DOHH2 (cell line): ENCODE measurements at regions not wholly inside any gene's neighbourhood (a gene's known extent, or its start where the extent isn't known, plus 50 kb on each side); places are given as distances from the start of the nearest gene placed in this dataset.

Experiments
- H3F3A ChIP-seq: fragments of 200-600 bp; sonication (generic), shearing (Covaris generic); 2 replicates; pipeline ENCODE4 v1.6.0; 2016; ENCODE audit warnings: antibody characterized with exemption, mild to moderate bottlenecking; ENCODE audit not compliant: control insufficient read depth, insufficient read depth
- H3K27ac ChIP-seq: fragments of 200-600 bp; sonication (generic); 2 replicates; pipeline ENCODE4 v1.5.1; 2014; ENCODE audit warnings: low read depth, mild to moderate bottlenecking, low read length, moderate library complexity
- H3K27me3 ChIP-seq: fragments of 200-600 bp; sonication (generic); 2 replicates; pipeline ENCODE4 v1.6.1; 2014; ENCODE audit warnings: mild to moderate bottlenecking, low read length, mixed read lengths; ENCODE audit not compliant: control insufficient read depth
- H3K36me3 ChIP-seq: fragments of 200-600 bp; sonication (generic); 2 replicates; pipeline ENCODE4 v1.6.1; 2014; ENCODE audit warnings: mild to moderate bottlenecking, low read length, moderate library complexity, mixed read lengths; ENCODE audit not compliant: control insufficient read depth
- H3K4me1 ChIP-seq: fragments of 200-600 bp; sonication (generic); 2 replicates; pipeline ENCODE4 v1.6.1; 2014; ENCODE audit warnings: mild to moderate bottlenecking, low read length, mixed read lengths; ENCODE audit not compliant: control insufficient read depth
- H3K4me2 ChIP-seq: fragments of 200-600 bp; sonication (generic); 2 replicates; pipeline ENCODE4 v1.6.0; 2014; ENCODE audit warnings: mild to moderate bottlenecking, low read length, moderate library complexity
- H3K4me3 ChIP-seq: fragments of 200-600 bp; sonication (generic); 2 replicates; pipeline ENCODE4 v1.5.1; 2014; ENCODE audit warnings: mild to moderate bottlenecking, low read length, mixed read lengths
- H3K79me2 ChIP-seq: fragments of 200-600 bp; sonication (generic); 2 replicates; pipeline ENCODE4 v1.6.1; 2014; ENCODE audit warnings: mild to moderate bottlenecking, low read length, mixed read lengths; ENCODE audit not compliant: control insufficient read depth
- H3K9me2 ChIP-seq: fragments of 200-600 bp; sonication (generic); replicated peaks from 2 replicates; pipeline ENCODE4 v1.6.1; 2014; ENCODE audit warnings: mild to moderate bottlenecking, low read length, mixed read lengths; ENCODE audit not compliant: control insufficient read depth
- H3K9me3 ChIP-seq: fragments of 200-600 bp; sonication (generic); 2 replicates; pipeline ENCODE4 v1.6.1; 2014; ENCODE audit warnings: antibody characterized with exemption, low read length, mixed read lengths; ENCODE audit not compliant: control insufficient read depth, insufficient read depth
- H4K20me1 ChIP-seq: fragments of 200-600 bp; sonication (generic); 2 replicates; pipeline ENCODE4 v1.6.0; 2014; ENCODE audit warnings: low read depth, mild to moderate bottlenecking, antibody characterized with exemption, low read length, moderate library complexity; ENCODE audit not compliant: control insufficient read depth, insufficient read depth
- CTCF ChIP-seq: fragments of 200-600 bp; sonication (generic); IDR thresholded peaks from one replicate; pipeline ENCODE4 v1.5.1; 2014; ENCODE audit warnings: antibody characterized with exemption, mild to moderate bottlenecking, low read depth, low read length; ENCODE audit not compliant: poor library complexity, severe bottlenecking
- EZH2phosphoT487 ChIP-seq: fragments of 200-600 bp; sonication (generic); IDR thresholded peaks from 2 replicates; pipeline ENCODE4 v1.6.1; 2017; ENCODE audit warnings: borderline replicate concordance, mild to moderate bottlenecking, antibody characterized with exemption, low read length, moderate library complexity, mixed read lengths

- peaks cover 5% of the 10 kb centered on the region; the same call in 1 of the 2 replicates for H3K9me3 ChIP-seq
- no peak for TF ChIP-seq CTCF
- TF ChIP-seq EZH2phosphoT487: no peak
Measured at GRCh38 chr4:34512616-34513015, 1731.7 kb downstream of the ARAP2 start.

GRCh38 chr4:34516524-34516923 lies 1727.8 kb downstream of the ARAP2 start:
- Histone ChIP-seq H3K4me2 (no peak overlapping the region), H3K4me3 (no peak overlapping the region), H4K20me1 (no peaks in the 10 kb centered on the region), H3K9me2 (no peaks in the 10 kb centered on the region), H3K9me3 (peaks cover 5% of the 10 kb centered on the region; the same call in 1 of the 2 replicates), H3K36me3 (no peaks in the 10 kb centered on the region), H3K27me3 (no peaks in the 10 kb centered on the region), H3K4me1 (no peaks in the 10 kb centered on the region), H3K79me2 (no peaks in the 10 kb centered on the region), H3F3A (no peaks in the 10 kb centered on the region), H3K27ac (no peak overlapping the region)
- no peak for TF ChIP-seq CTCF
- TF ChIP-seq EZH2phosphoT487: no peak

More at GRCh38 chr4:34512616-34513015, 1731.7 kb downstream of the ARAP2 start:
- no peaks in the 10 kb centered on the region for H3K79me2 ChIP-seq
- no peaks in the 10 kb centered on the region for H3K36me3 ChIP-seq
- no peaks in the 10 kb centered on the region for H3F3A ChIP-seq
- H3K4me2 ChIP-seq: no peak overlapping the region
- H3K4me3 ChIP-seq: no peak overlapping the region
- H3K9me2 ChIP-seq: no peaks in the 10 kb centered on the region
- H4K20me1 ChIP-seq: no peaks in the 10 kb centered on the region
- H3K27ac ChIP-seq: no peak overlapping the region
- H3K27me3 ChIP-seq: no peaks in the 10 kb centered on the region
- no peaks in the 10 kb centered on the region for H3K4me1 ChIP-seq

GRCh38 chr4:34534916-34535315 lies 1709.4 kb downstream of the ARAP2 start:
- Histone ChIP-seq H3K4me2 (no peak overlapping the region), H4K20me1 (no peaks in the 10 kb centered on the region), H3K27me3 (no peaks in the 10 kb centered on the region), H3K9me3 (no peaks in the 10 kb centered on the region), H3K4me3 (no peak overlapping the region), H3K4me1 (no peaks in the 10 kb centered on the region), H3K79me2 (no peaks in the 10 kb centered on the region), H3K9me2 (no peaks in the 10 kb centered on the region), H3K36me3 (no peaks in the 10 kb centered on the region), H3K27ac (no peak overlapping the region), H3F3A (no peaks in the 10 kb centered on the region)
- TF ChIP-seq EZH2phosphoT487 (no peak), CTCF (no peak)
